ENCODE measurements at regions not wholly inside any gene's neighbourhood (a gene's known extent, or its start where the extent isn't known, plus 50 kb on each side); places are given as distances from the start of the nearest gene placed in this dataset.

GRCh38 chr12:66051361-66051760 is 79.2 kb downstream of the LLPH start:
- no peak overlapping the region for H2BK15ac ChIP-seq (ENCODE audit: low read depth, poor library complexity, severe bottlenecking)
- no peak overlapping the region for H2BK12ac ChIP-seq (ENCODE audit: low read length in 2 of 2)
- H3K4me3 ChIP-seq (ENCODE audit: insufficient read depth in 1 of 2, low read depth in 1 of 2, low read length in 2 of 2): no peak overlapping the region
- no peaks in the 10 kb centered on the region for H3K4me1 ChIP-seq (ENCODE audit: control insufficient read depth, insufficient read depth, low read depth, low read length)
- H3K27me3 ChIP-seq (ENCODE audit: control insufficient read depth in 1 of 2, insufficient read depth in 1 of 2, low read length in 2 of 2): no peaks in the 10 kb centered on the region
- H3K79me1 ChIP-seq (replicated peaks; ENCODE audit: low read length, poor library complexity, severe bottlenecking): no peaks in the 10 kb centered on the region
- H3K14ac ChIP-seq (ENCODE audit: low read length in 2 of 2): no peak overlapping the region
- no peak overlapping the region for H2AK5ac ChIP-seq (ENCODE audit: low read length, severe bottlenecking)
- H4K91ac ChIP-seq (ENCODE audit: low read length): no peak overlapping the region
- no peak overlapping the region for H3K9ac ChIP-seq (ENCODE audit: low read length)
- H3K27ac ChIP-seq (ENCODE audit: low read length, poor library complexity, severe bottlenecking): no peak overlapping the region
- WGBS: no CpG with 5 or more reads among the region's 4 CpGs
- no peaks in the 10 kb centered on the region for H3K9me3 ChIP-seq (ENCODE audit: control insufficient read depth, low read length)
- H2BK120ac ChIP-seq (ENCODE audit: low read depth, low read length): no peak overlapping the region
- no peak overlapping the region for H2AFZ ChIP-seq (ENCODE audit: low read depth, low read length)
- no peaks in the 10 kb centered on the region for H3K36me3 ChIP-seq (ENCODE audit: control insufficient read depth in 1 of 2, insufficient read depth in 2 of 2, low read depth in 1 of 2, low read length in 2 of 2)
- H3K23ac ChIP-seq (ENCODE audit: low read length in 2 of 2): no peak overlapping the region
- H3K4me2 ChIP-seq (ENCODE audit: low read length, poor library complexity, severe bottlenecking): no peak overlapping the region
- H3K4ac ChIP-seq (ENCODE audit: low read depth in 1 of 2, low read length in 2 of 2): no peak overlapping the region
- no peak for DNase-seq
- no peak overlapping the region for H4K8ac ChIP-seq (ENCODE audit: low read length)
- H2BK5ac ChIP-seq (ENCODE audit: low read depth, low read length, poor library complexity, severe bottlenecking): no peak overlapping the region
- H3K18ac ChIP-seq (ENCODE audit: low read depth in 1 of 2, low read length in 2 of 2): no peak overlapping the region

GRCh38 chr12:66050610-66051009 is 79.9 kb downstream of the LLPH start:
- H3K9ac ChIP-seq (ENCODE audit: low read length): no peak overlapping the region
- no peak overlapping the region for H3K4me2 ChIP-seq (ENCODE audit: low read length, poor library complexity, severe bottlenecking)
- H2AK5ac ChIP-seq (ENCODE audit: low read length, severe bottlenecking): no peak overlapping the region
- no peaks in the 10 kb centered on the region for H3K36me3 ChIP-seq (ENCODE audit: control insufficient read depth in 1 of 2, insufficient read depth in 2 of 2, low read depth in 1 of 2, low read length in 2 of 2)
- H2BK12ac ChIP-seq (ENCODE audit: low read length in 2 of 2): no peak overlapping the region
- H4K8ac ChIP-seq (ENCODE audit: low read length): no peak overlapping the region
- no peaks in the 10 kb centered on the region for H3K9me3 ChIP-seq (ENCODE audit: control insufficient read depth, low read length)
- H3K4me1 ChIP-seq (ENCODE audit: control insufficient read depth, insufficient read depth, low read depth, low read length): no peaks in the 10 kb centered on the region
- H3K4me3 ChIP-seq (ENCODE audit: insufficient read depth in 1 of 2, low read depth in 1 of 2, low read length in 2 of 2): no peak overlapping the region
- H3K18ac ChIP-seq (ENCODE audit: low read depth in 1 of 2, low read length in 2 of 2): no peak overlapping the region
- H3K14ac ChIP-seq (ENCODE audit: low read length in 2 of 2): no peak overlapping the region
- H3K27ac ChIP-seq (ENCODE audit: low read length, poor library complexity, severe bottlenecking): no peak overlapping the region
- H2AFZ ChIP-seq (ENCODE audit: low read depth, low read length): no peak overlapping the region
- no peak overlapping the region for H2BK120ac ChIP-seq (ENCODE audit: low read depth, low read length)
- WGBS: no CpG with 5 or more reads among the region's 1 CpG
- no peaks in the 10 kb centered on the region for H3K79me1 ChIP-seq (replicated peaks; ENCODE audit: low read length, poor library complexity, severe bottlenecking)
- H3K23ac ChIP-seq (ENCODE audit: low read length in 2 of 2): no peak overlapping the region
- no peak overlapping the region for H2BK15ac ChIP-seq (ENCODE audit: low read depth, poor library complexity, severe bottlenecking)
- no peak overlapping the region for H2BK5ac ChIP-seq (ENCODE audit: low read depth, low read length, poor library complexity, severe bottlenecking)
- H3K4ac ChIP-seq (ENCODE audit: low read depth in 1 of 2, low read length in 2 of 2): peak overlapping the region in 1 of 2 experiments; percentile 61
- no peak overlapping the region for H4K91ac ChIP-seq (ENCODE audit: low read length)
- no peak for DNase-seq
- no peaks in the 10 kb centered on the region for H3K27me3 ChIP-seq (ENCODE audit: control insufficient read depth in 1 of 2, insufficient read depth in 1 of 2, low read length in 2 of 2)

GRCh38 chr12:66050283-66050576 is 80.3 kb downstream of the LLPH start:
- Histone ChIP-seq H3K27ac (ENCODE audit: low read length, poor library complexity, severe bottlenecking) (no peak overlapping the region), H3K14ac (ENCODE audit: low read length in 2 of 2) (no peak overlapping the region), H2BK12ac (ENCODE audit: low read length in 2 of 2) (no peak overlapping the region), H3K9ac (ENCODE audit: low read length) (no peak overlapping the region), H3K4ac (ENCODE audit: low read depth in 1 of 2, low read length in 2 of 2) (no peak overlapping the region), H4K8ac (ENCODE audit: low read length) (no peak overlapping the region), H2BK120ac (ENCODE audit: low read depth, low read length) (no peak overlapping the region), H2BK15ac (ENCODE audit: low read depth, poor library complexity, severe bottlenecking) (no peak overlapping the region), H3K4me3 (ENCODE audit: insufficient read depth in 1 of 2, low read depth in 1 of 2, low read length in 2 of 2) (no peak overlapping the region), H2AFZ (ENCODE audit: low read depth, low read length) (no peak overlapping the region), H3K27me3 (ENCODE audit: control insufficient read depth in 1 of 2, insufficient read depth in 1 of 2, low read length in 2 of 2) (no peaks in the 10 kb centered on the region), H3K36me3 (ENCODE audit: control insufficient read depth in 1 of 2, insufficient read depth in 2 of 2, low read depth in 1 of 2, low read length in 2 of 2) (no peaks in the 10 kb centered on the region), H3K79me1 (replicated peaks; ENCODE audit: low read length, poor library complexity, severe bottlenecking) (no peaks in the 10 kb centered on the region), H2BK5ac (ENCODE audit: low read depth, low read length, poor library complexity, severe bottlenecking) (no peak overlapping the region), H3K4me2 (ENCODE audit: low read length, poor library complexity, severe bottlenecking) (no peak overlapping the region), H3K23ac (ENCODE audit: low read length in 2 of 2) (no peak overlapping the region), H2AK5ac (ENCODE audit: low read length, severe bottlenecking) (no peak overlapping the region), H3K4me1 (ENCODE audit: control insufficient read depth, insufficient read depth, low read depth, low read length) (no peaks in the 10 kb centered on the region), H4K91ac (ENCODE audit: low read length) (no peak overlapping the region), H3K18ac (ENCODE audit: low read depth in 1 of 2, low read length in 2 of 2) (no peak overlapping the region), H3K9me3 (ENCODE audit: control insufficient read depth, low read length) (no peaks in the 10 kb centered on the region)
- DNase-seq: no peak

GRCh38 chr12:66049538-66050282 is 80.8 kb downstream of the LLPH start:
- no peak overlapping the region for H3K4ac ChIP-seq (ENCODE audit: low read depth in 1 of 2, low read length in 2 of 2)
- no peak overlapping the region for H2BK12ac ChIP-seq (ENCODE audit: low read length in 2 of 2)
- H3K9me3 ChIP-seq (ENCODE audit: control insufficient read depth, low read length): no peaks in the 10 kb centered on the region
- no peak overlapping the region for H3K9ac ChIP-seq (ENCODE audit: low read length)
- no peak overlapping the region for H2BK15ac ChIP-seq (ENCODE audit: low read depth, poor library complexity, severe bottlenecking)
- no peak overlapping the region for H3K27ac ChIP-seq (ENCODE audit: low read length, poor library complexity, severe bottlenecking)
- H3K79me1 ChIP-seq (replicated peaks; ENCODE audit: low read length, poor library complexity, severe bottlenecking): no peaks in the 10 kb centered on the region
- no peak overlapping the region for H2BK120ac ChIP-seq (ENCODE audit: low read depth, low read length)
- H4K91ac ChIP-seq (ENCODE audit: low read length): no peak overlapping the region
- no peak overlapping the region for H2AK5ac ChIP-seq (ENCODE audit: low read length, severe bottlenecking)
- H3K4me1 ChIP-seq (ENCODE audit: control insufficient read depth, insufficient read depth, low read depth, low read length): no peaks in the 10 kb centered on the region
- H3K23ac ChIP-seq (ENCODE audit: low read length in 2 of 2): no peak overlapping the region
- H3K14ac ChIP-seq (ENCODE audit: low read length in 2 of 2): no peak overlapping the region
- H3K27me3 ChIP-seq (ENCODE audit: control insufficient read depth in 1 of 2, insufficient read depth in 1 of 2, low read length in 2 of 2): no peaks in the 10 kb centered on the region
- no peak overlapping the region for H3K4me2 ChIP-seq (ENCODE audit: low read length, poor library complexity, severe bottlenecking)
- H3K4me3 ChIP-seq (ENCODE audit: insufficient read depth in 1 of 2, low read depth in 1 of 2, low read length in 2 of 2): no peak overlapping the region
- H3K36me3 ChIP-seq (ENCODE audit: control insufficient read depth in 1 of 2, insufficient read depth in 2 of 2, low read depth in 1 of 2, low read length in 2 of 2): no peaks in the 10 kb centered on the region
- H4K8ac ChIP-seq (ENCODE audit: low read length): no peak overlapping the region
- DNase-seq: peak; percentile 62
- no peak overlapping the region for H2BK5ac ChIP-seq (ENCODE audit: low read depth, low read length, poor library complexity, severe bottlenecking)
- H3K18ac ChIP-seq (ENCODE audit: low read depth in 1 of 2, low read length in 2 of 2): peak overlapping the region in 1 of 2 experiments; percentile 12
- no peak overlapping the region for H2AFZ ChIP-seq (ENCODE audit: low read depth, low read length)
